GM21515 (cell line): ENCODE measurements at regions not wholly inside any gene's neighbourhood (a gene's known extent, or its start where the extent isn't known, plus 50 kb on each side); places are given as distances from the start of the nearest gene placed in this dataset.
"Not testable (repeated sequence)": the region's sequence is repeated elsewhere in the genome, so short reads cannot be mapped to it uniquely, and the experiment has no call there.

ENCODE experiments used
- ATAC-seq: cut with Tn5 transposase; IDR thresholded peaks from one replicate; pipeline ENCODE4 v1.9.1; 2021; ENCODE audit not compliant: unreplicated experiment

GRCh38 chr5:96209829-96210228, 223.2 kb downstream of the PCSK1 start:
- ATAC-seq: no peak

GRCh38 chr5:96207420-96207819, 225.6 kb downstream of the PCSK1 start:
- ATAC-seq: no peak

- no peak for ATAC-seq
These were observed 229.3 kb downstream of the PCSK1 start for GRCh38 chr5:96203761-96204160.

GRCh38 chr5:96201503-96201902, 231.5 kb downstream of the PCSK1 start:
- ATAC-seq: no peak

GRCh38 chr5:96200641-96201040, 232.4 kb downstream of the PCSK1 start:
- ATAC-seq: no peak

GRCh38 chr5:96199713-96200183, 233.3 kb downstream of the PCSK1 start:
- ATAC-seq: no peak

- no peak for ATAC-seq
These were observed 234.5 kb downstream of the PCSK1 start for GRCh38 chr5:96198356-96199058.

- not testable (repeated sequence) for ATAC-seq
These were observed 235.3 kb downstream of the PCSK1 start for GRCh38 chr5:96197767-96198166.

GRCh38 chr5:96197347-96197746, 235.7 kb upstream of the ELL2 start:
- no peak for ATAC-seq

GRCh38 chr5:96196890-96197289, 235.2 kb upstream of the ELL2 start:
- ATAC-seq: no peak

- no peak for ATAC-seq
These were observed 234.8 kb upstream of the ELL2 start for GRCh38 chr5:96196407-96196806.

- ATAC-seq: no peak
These were observed 233.5 kb upstream of the ELL2 start for GRCh38 chr5:96195123-96195522.

GRCh38 chr5:96194593-96194992, 232.9 kb upstream of the ELL2 start:
- no peak for ATAC-seq

GRCh38 chr5:96193946-96194345, 232.3 kb upstream of the ELL2 start:
- ATAC-seq: no peak

- no peak for ATAC-seq
These were observed 228.3 kb upstream of the ELL2 start for GRCh38 chr5:96189987-96190386.

GRCh38 chr5:96189028-96189826, 227.6 kb upstream of the ELL2 start:
- no peak for ATAC-seq

GRCh38 chr5:96187309-96188027, 225.8 kb upstream of the ELL2 start:
- no peak for ATAC-seq

GRCh38 chr5:96184510-96184909, 222.9 kb upstream of the ELL2 start:
- ATAC-seq: not testable (repeated sequence)

- no peak for ATAC-seq
These were observed 219.2 kb upstream of the ELL2 start for GRCh38 chr5:96180684-96181435.

- peak; percentile 77 for ATAC-seq
These were observed 215.7 kb upstream of the ELL2 start for GRCh38 chr5:96177303-96177869.

- ATAC-seq: no peak
These were observed 214.4 kb upstream of the ELL2 start for GRCh38 chr5:96176022-96176421.
